ENCODE measurements at regions not wholly inside any gene's neighbourhood (a gene's known extent, or its start where the extent isn't known, plus 50 kb on each side); places are given as distances from the start of the nearest gene placed in this dataset.

- ChIA-PET CTCF (ENCODE audit: low intra/inter-chr PET ratio, low total read pairs) (no interaction called here), POLR2A (no interaction called here)
- 2% methylated on average over 2 of the region's 2 CpGs for WGBS (ENCODE audit: low lambda C conversion rate)
- no peak for TF ChIP-seq GABPB1 (CRISPR knock-in tag; IDR thresholded peaks at IDR 0.05)
- TF ChIP-seq ASH2L (IDR thresholded peaks at IDR 0.05; ENCODE audit: insufficient read length, low read depth, low read length) = no peak
- no peak for TF ChIP-seq SOX5 (CRISPR knock-in tag; IDR thresholded peaks at IDR 0.05; ENCODE audit: borderline replicate concordance)
- TF ChIP-seq TFDP2 (CRISPR knock-in tag; IDR thresholded peaks at IDR 0.05) = no peak
- TF ChIP-seq, protein P1, sequence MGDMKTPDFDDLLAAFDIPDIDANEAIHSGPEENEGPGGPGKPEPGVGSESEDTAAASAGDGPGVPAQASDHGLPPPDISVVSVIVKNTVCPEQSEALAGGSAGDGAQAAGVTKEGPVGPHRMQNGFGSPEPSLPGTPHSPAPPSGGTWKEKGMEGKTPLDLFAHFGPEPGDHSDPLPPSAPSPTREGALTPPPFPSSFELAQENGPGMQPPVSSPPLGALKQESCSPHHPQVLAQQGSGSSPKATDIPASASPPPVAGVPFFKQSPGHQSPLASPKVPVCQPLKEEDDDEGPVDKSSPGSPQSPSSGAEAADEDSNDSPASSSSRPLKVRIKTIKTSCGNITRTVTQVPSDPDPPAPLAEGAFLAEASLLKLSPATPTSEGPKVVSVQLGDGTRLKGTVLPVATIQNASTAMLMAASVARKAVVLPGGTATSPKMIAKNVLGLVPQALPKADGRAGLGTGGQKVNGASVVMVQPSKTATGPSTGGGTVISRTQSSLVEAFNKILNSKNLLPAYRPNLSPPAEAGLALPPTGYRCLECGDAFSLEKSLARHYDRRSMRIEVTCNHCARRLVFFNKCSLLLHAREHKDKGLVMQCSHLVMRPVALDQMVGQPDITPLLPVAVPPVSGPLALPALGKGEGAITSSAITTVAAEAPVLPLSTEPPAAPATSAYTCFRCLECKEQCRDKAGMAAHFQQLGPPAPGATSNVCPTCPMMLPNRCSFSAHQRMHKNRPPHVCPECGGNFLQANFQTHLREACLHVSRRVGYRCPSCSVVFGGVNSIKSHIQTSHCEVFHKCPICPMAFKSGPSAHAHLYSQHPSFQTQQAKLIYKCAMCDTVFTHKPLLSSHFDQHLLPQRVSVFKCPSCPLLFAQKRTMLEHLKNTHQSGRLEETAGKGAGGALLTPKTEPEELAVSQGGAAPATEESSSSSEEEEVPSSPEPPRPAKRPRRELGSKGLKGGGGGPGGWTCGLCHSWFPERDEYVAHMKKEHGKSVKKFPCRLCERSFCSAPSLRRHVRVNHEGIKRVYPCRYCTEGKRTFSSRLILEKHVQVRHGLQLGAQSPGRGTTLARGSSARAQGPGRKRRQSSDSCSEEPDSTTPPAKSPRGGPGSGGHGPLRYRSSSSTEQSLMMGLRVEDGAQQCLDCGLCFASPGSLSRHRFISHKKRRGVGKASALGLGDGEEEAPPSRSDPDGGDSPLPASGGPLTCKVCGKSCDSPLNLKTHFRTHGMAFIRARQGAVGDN (CRISPR knock-in tag; IDR thresholded peaks at IDR 0.05) = no peak
- TF ChIP-seq MXD4 (CRISPR knock-in tag; IDR thresholded peaks at IDR 0.05) = no peak
- no peak for TF ChIP-seq E2F2 (CRISPR knock-in tag; IDR thresholded peaks at IDR 0.05; ENCODE audit: borderline replicate concordance)
- no peak for TF ChIP-seq GRHL1 (CRISPR knock-in tag; conservative IDR thresholded peaks at IDR 0.05)
- TF ChIP-seq ZNF850 (CRISPR knock-in tag; conservative IDR thresholded peaks at IDR 0.05) = no peak
- TF ChIP-seq ZNF441 (CRISPR knock-in tag; IDR thresholded peaks at IDR 0.05; ENCODE audit: borderline replicate concordance) = no peak
- TF ChIP-seq, protein P2, sequence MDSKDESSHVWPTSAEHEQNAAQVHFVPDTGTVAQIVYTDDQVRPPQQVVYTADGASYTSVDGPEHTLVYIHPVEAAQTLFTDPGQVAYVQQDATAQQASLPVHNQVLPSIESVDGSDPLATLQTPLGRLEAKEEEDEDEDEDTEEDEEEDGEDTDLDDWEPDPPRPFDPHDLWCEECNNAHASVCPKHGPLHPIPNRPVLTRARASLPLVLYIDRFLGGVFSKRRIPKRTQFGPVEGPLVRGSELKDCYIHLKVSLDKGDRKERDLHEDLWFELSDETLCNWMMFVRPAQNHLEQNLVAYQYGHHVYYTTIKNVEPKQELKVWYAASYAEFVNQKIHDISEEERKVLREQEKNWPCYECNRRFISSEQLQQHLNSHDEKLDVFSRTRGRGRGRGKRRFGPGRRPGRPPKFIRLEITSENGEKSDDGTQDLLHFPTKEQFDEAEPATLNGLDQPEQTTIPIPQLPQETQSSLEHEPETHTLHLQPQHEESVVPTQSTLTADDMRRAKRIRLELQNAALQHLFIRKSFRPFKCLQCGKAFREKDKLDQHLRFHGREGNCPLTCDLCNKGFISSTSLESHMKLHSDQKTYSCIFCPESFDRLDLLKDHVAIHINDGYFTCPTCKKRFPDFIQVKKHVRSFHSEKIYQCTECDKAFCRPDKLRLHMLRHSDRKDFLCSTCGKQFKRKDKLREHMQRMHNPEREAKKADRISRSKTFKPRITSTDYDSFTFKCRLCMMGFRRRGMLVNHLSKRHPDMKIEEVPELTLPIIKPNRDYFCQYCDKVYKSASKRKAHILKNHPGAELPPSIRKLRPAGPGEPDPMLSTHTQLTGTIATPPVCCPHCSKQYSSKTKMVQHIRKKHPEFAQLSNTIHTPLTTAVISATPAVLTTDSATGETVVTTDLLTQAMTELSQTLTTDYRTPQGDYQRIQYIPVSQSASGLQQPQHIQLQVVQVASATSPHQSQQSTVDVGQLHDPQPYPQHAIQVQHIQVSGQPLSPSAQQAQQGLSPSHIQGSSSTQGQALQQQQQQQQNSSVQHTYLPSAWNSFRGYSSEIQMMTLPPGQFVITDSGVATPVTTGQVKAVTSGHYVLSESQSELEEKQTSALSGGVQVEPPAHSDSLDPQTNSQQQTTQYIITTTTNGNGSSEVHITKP (CRISPR knock-in tag; IDR thresholded peaks at IDR 0.05; ENCODE audit: low read depth) = no peak
- no peak for TF ChIP-seq ZNF572 (CRISPR knock-in tag; IDR thresholded peaks at IDR 0.05)
- no peak for TF ChIP-seq PHF21A (CRISPR knock-in tag; IDR thresholded peaks at IDR 0.05)
These were observed 513.8 kb upstream of the KLF12 start for GRCh38 chr13:74647991-74648390.

More at GRCh38 chr13:74647991-74648390, 513.8 kb upstream of the KLF12 start:
- Histone ChIP-seq H3K4me3 (replicated peaks in 1 of 3; ENCODE audit: insufficient read depth in 1 of 3, low read depth in 2 of 3, low read length in 3 of 3) (no peak overlapping the region), H2AFZ (ENCODE audit: low read length) (no peak overlapping the region), H3K27me3 (ENCODE audit: control insufficient read depth in 1 of 2, insufficient read depth in 2 of 2, low read length in 2 of 2) (no peaks in the 10 kb centered on the region; a peak in 1 of 5 replicates), H3K4me2 (ENCODE audit: low read depth, low read length) (no peak overlapping the region), H3K79me2 (ENCODE audit: insufficient read depth, low read length) (no peaks in the 10 kb centered on the region), H3K4me1 (ENCODE audit: insufficient read depth, low read length) (no peaks in the 10 kb centered on the region), H4K20me1 (ENCODE audit: insufficient read depth, low read length) (no peaks in the 10 kb centered on the region), H3K36me3 (replicated peaks in 1 of 2; ENCODE audit: control insufficient read depth in 1 of 2, insufficient read depth in 2 of 2, low read length in 2 of 2) (no peaks in the 10 kb centered on the region), H3K27ac (ENCODE audit: extremely low read length, insufficient read depth, low read length) (no peak overlapping the region), H3K9ac (ENCODE audit: insufficient read depth, low read depth, low read length) (no peak overlapping the region), H3K9me3 (ENCODE audit: low read length) (no peaks in the 10 kb centered on the region)
- no peak for FAIRE-seq
- no peak for ATAC-seq
- no TSS peak for BruUV-seq (replicated peaks)
- no peak for DNase-seq (ENCODE audit: low spot score)
- intact Hi-C loops (cut with micrococcal nuclease; ENCODE audit: unreplicated experiment) = loop anchor here (10.0 kb wide), 1 partner anchor 803 kb away; no protein-coding TSS in a partner anchor
- in situ Hi-C loops (cut with HindIII; ENCODE audit: extremely low pct_ligation_motif_present, low pct_unique_long_range_greater_than_20kb) = no loop called here
